ENCODE measurements at regions not wholly inside any gene's neighbourhood (a gene's known extent, or its start where the extent isn't known, plus 50 kb on each side); places are given as distances from the start of the nearest gene placed in this dataset.

GRCh38 chr2:215705281-215705680, 269.4 kb upstream of the FN1 start:
- TF ChIP-seq, protein P1, sequence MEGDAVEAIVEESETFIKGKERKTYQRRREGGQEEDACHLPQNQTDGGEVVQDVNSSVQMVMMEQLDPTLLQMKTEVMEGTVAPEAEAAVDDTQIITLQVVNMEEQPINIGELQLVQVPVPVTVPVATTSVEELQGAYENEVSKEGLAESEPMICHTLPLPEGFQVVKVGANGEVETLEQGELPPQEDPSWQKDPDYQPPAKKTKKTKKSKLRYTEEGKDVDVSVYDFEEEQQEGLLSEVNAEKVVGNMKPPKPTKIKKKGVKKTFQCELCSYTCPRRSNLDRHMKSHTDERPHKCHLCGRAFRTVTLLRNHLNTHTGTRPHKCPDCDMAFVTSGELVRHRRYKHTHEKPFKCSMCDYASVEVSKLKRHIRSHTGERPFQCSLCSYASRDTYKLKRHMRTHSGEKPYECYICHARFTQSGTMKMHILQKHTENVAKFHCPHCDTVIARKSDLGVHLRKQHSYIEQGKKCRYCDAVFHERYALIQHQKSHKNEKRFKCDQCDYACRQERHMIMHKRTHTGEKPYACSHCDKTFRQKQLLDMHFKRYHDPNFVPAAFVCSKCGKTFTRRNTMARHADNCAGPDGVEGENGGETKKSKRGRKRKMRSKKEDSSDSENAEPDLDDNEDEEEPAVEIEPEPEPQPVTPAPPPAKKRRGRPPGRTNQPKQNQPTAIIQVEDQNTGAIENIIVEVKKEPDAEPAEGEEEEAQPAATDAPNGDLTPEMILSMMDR (IDR thresholded peaks at IDR 0.05; ENCODE audit: low read length) = no peak
- no peak for TF ChIP-seq EZH2 (IDR thresholded peaks at IDR 0.05; ENCODE audit: borderline replicate concordance, low read length)
